GM13976 (cell line): ENCODE measurements at regions not wholly inside any gene's neighbourhood (a gene's known extent, or its start where the extent isn't known, plus 50 kb on each side); places are given as distances from the start of the nearest gene placed in this dataset.

Source experiments
- DNase-seq: peaks from one replicate; pipeline ENCODE4 v3.0.0; 2012; ENCODE audit warnings: low spot score
- in situ Hi-C: fragments of 300-500 bp; cut with MboI; formaldehyde crosslinking; loops from one replicate; pipeline ENCODE4 v1.12.0; 2022; ENCODE audit warnings: low sequenced_read_pairs, mixed read lengths, inconsistent platforms; ENCODE audit not compliant: unreplicated experiment
- TF ChIP-seq, protein P1 (sequence below): IDR thresholded peaks from 2 replicates; pipeline ENCODE4 v1.5.1; 2012; ENCODE audit warnings: borderline replicate concordance, mild to moderate bottlenecking; ENCODE audit not compliant: insufficient read depth; ENCODE audit errors: extremely low read depth, missing control alignments, control extremely low read depth

DNA sequence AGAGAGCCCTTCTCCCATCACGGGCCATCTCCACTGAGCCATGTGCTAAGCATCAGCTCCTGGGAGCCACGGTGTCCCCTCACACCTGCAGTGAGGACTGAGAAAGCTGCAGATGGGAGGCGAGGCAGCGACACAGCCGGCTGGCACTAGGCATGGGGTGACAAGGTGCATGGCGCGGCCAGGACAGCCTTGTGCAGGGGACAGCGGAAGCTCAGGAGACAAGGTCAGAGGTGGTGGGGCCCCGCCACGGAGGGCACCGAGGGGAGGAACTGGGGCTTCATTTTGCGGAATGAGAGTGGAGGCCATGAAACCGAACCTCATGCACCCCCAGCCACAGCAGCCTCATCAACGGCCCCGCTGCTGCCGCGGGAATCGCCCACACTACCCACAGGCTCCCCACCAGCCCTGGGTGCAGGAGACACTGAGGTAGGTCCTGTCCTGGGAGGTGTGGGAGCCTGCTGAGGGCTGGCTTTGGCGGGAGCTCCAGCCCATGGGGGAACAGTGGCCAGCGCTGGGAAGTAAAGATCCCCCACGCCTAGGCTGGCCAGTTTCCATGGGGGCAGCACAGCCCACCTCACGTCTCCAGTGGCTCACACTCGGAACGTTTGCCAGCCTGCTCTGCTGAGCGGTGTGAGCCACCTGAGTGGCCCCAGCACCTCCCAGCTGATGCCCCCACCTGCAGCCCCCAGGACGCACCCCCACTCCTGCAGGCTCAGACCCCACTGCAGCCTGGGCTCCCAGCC, 71.2 kb upstream of the INSIG1 start:
- in situ Hi-C loops: no loop called here
- TF ChIP-seq, protein P1, sequence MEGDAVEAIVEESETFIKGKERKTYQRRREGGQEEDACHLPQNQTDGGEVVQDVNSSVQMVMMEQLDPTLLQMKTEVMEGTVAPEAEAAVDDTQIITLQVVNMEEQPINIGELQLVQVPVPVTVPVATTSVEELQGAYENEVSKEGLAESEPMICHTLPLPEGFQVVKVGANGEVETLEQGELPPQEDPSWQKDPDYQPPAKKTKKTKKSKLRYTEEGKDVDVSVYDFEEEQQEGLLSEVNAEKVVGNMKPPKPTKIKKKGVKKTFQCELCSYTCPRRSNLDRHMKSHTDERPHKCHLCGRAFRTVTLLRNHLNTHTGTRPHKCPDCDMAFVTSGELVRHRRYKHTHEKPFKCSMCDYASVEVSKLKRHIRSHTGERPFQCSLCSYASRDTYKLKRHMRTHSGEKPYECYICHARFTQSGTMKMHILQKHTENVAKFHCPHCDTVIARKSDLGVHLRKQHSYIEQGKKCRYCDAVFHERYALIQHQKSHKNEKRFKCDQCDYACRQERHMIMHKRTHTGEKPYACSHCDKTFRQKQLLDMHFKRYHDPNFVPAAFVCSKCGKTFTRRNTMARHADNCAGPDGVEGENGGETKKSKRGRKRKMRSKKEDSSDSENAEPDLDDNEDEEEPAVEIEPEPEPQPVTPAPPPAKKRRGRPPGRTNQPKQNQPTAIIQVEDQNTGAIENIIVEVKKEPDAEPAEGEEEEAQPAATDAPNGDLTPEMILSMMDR: no peak
- DNase-seq: no peak

DNA sequence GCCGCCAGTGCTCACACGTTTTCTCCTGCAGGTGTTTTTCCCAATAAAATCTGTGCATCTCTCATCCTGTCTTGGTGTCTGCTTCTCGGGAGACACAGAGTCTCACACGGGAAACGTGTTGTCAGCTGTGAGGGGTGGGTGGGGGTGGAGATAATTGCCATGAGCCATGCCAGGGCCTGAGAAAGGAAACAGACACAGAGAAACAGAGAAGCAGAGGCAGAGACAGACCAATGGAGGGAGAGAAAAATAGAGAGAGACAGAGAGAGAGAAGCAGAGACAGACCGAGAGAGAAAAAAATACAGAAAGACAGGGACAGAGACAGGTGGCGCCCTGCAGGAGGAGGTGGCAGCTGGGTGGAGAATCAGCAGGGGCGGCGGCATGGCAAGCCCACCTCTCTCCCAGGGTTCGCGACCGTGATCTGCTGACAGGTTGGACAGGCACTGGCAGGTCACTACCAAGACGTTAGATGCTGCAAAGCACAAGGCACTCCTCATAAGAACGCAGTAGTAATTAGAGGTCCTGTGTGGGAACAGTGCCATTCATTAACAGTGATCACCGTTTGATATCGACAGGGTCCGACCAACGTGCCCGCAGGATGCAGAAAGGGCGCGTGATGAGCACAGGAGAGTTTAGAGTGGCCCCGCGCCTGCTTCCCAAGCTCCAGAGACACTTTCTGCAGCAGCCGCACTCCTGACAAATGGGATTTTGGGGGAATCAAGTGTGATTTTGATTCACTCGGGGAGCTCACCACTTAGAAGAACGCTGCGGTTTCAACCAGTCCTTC, 70.5 kb upstream of the INSIG1 start:
- DNase-seq: no peak
- in situ Hi-C loops: no loop called here
- TF ChIP-seq, protein P1: no peak

DNA sequence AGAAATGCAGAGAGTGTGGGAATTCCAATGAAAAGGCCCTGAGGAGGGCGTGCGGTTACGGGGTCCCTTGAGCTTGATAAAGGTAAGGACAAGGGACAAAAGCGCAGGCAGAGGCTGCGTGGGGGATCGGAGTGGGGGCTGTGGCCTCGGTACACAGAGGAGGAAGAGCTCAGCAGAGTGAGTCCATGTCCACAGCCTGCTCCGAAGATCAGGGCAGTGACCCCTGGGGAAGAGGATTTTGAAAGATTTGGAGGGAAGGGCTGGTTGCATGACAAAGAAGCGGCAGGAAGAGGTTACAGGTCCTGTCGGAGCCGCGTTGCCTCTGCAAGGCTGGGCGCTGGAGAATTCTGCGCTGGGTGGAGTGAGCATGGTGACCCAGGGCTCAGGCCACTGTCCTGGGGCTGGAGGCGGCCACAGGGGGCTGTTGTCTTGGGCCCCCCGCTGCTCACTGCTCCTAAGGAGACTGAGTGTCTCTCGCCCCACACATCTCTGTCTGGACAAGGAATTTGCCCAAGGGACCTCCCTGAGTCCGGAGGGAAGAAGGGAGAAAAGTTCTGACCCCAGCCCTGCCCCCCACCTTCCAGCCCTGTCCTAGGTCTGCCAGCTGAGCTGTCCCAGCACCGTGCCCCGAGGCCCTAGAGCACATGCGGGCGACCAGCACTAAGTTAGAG, 69.8 kb upstream of the INSIG1 start:
- in situ Hi-C loops: no loop called here
- no peak for DNase-seq
- TF ChIP-seq, protein P1: no peak

DNA sequence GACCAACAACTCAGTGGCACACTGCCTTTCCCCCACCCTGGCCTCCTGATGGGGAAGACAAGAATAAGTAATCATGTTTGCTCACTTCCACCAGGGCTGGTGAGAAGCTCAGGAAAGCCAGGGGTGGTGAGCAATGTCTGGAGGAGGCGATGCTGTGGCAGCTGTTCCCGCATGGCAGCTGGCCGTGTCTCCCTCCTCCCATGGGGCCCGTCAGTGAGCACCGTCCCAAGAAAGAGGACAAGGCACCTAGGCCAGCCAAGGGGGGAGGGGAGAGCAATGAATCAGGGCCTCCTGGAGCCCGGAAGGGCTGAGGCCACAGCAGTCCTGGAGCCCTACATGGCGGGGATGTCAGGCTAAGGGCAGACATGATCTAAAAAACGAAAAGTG, 69.2 kb upstream of the INSIG1 start:
- DNase-seq: no peak
- TF ChIP-seq, protein P1: no peak
- in situ Hi-C loops: no loop called here

DNA sequence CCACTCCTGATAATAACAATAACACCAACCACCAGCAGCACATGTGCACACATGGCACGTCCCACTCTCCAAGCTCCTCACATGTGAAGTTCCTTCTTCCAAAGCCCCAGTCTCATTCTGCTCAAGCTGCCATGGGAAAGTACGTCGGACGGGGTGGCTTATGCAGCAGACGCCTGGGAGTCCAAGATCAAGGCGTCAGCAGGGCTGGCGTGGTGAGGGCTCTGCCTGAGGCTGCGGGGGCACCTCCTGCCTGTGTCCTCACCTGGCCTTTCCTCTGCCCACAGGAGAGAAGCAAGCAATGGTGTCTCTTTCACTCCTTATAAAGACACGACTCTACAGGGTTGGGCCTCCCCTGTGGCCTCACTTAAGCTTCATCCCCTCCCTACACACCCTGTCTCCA, 68.8 kb upstream of the INSIG1 start:
- TF ChIP-seq, protein P1: no peak
- no peak for DNase-seq
- in situ Hi-C loops: no loop called here

DNA sequence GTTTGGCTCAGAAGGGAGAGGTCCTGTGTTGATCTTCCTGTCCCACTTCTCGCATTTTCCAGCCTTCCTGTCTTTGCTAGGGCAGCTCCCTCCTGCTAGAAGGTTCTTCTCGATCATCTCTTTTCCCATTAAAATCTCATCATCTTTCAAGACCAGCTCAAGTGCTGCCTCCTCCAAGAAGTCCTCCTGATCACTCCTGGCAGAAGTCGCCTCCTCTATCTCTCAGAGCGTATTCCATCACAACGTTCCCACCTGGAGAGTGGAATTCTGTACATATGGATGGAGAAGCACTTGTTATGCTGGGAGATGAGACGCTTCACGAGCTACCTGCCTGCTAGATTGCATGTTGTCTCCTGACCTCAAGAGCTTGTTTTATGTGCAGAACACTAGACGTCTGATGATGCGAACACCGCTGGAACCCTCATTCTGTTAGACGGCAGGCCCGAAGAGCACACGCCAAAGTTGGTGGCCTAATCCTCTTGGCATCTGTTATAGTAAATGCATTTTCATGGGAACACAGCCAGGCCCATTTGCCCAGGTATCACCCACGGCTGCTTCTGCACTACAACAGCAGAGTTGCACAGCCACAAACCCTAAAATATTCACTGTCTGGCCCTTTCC, 68.0 kb upstream of the INSIG1 start:
- no peak for DNase-seq
- TF ChIP-seq, protein P1: no peak
- in situ Hi-C loops: no loop called here
